HG02798 (cell line): ENCODE measurements at regions not wholly inside any gene's neighbourhood (a gene's known extent, or its start where the extent isn't known, plus 50 kb on each side); places are given as distances from the start of the nearest gene placed in this dataset.

Experiments
- ATAC-seq: cut with Tn5 transposase; IDR thresholded peaks from one replicate; pipeline ENCODE4 v1.9.1; 2021; ENCODE audit warnings: mild to moderate bottlenecking; ENCODE audit not compliant: unreplicated experiment, poor library complexity

GRCh38 chr4:180814875-180815417, 1428.3 kb upstream of the TENM3 start:
- no peak for ATAC-seq

DNA sequence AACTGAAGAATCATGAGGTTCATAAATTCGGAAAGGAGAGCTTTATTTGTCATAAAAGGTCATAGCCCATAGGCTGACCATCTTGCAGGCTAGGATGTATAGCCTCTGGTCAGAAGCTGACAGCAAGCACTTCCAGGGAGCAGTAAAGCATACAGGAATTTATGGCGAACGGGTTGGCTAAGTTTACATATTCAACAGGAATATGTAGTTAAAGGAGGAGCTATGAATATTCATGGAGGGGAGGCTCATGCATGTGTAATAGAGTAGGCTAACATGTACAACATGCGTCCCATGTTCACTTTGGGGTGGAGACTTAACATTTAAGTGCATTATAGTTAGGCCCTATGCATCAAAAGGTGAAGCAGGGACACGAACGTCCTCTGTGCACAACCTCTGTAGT, 1425.7 kb upstream of the TENM3 start:
- ATAC-seq: no peak

DNA sequence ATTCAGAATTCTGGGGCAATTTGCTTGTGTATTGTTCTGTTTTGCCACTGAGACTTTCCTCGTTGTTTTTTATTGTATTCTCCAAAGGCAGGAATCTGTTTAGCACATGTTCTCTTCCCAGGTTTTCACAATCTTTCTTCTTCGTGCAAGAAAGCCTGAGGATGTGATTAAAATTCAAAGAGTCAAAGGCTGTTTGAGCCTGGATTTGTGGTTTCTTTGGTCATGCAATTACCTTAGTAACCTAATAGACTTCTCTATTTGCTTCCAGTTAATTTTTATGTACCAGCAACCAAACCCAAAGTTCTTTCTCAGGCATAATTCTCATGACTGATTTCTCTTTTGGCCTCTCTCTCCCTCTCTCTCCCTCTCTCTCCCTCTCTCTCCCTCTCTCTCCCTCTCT, 1420.1 kb upstream of the TENM3 start:
- ATAC-seq: no peak

DNA sequence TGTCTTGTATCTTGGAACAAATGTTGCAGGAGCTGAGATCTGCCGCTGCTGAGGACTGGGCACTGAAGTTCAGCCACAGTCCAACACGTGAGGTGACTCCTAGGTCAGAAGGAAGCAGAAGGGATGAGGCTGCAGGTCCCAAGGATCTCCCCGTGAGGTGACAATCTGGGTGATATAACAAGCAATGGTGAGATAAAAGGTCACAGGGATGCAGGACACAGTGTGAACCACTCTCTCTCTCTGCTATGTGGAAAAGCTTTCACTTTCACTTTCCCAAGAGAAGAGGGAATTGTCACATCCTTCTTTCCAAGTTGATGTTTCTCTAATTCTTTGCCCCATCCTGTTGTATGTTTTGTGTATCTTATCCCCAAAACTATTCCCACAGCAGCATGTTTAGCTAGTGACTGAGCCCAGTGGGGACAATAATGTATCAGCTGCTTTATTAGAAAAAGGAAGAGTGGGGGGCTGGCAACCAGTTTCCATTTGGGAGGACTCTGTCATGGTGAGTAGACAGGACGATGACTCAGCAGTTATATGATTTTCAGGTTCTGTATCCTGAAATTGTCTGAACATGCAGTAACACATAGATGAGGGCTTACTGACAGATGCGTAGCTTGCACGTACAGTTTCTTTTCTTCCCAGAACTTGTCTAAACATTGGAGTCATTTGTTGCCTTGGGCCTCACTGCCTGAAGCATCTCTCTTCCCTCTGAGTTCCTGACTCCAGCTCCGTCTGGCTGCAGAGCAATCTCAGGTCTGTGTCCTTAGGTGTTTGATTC, 1415.8 kb upstream of the TENM3 start:
- ATAC-seq: no peak

DNA sequence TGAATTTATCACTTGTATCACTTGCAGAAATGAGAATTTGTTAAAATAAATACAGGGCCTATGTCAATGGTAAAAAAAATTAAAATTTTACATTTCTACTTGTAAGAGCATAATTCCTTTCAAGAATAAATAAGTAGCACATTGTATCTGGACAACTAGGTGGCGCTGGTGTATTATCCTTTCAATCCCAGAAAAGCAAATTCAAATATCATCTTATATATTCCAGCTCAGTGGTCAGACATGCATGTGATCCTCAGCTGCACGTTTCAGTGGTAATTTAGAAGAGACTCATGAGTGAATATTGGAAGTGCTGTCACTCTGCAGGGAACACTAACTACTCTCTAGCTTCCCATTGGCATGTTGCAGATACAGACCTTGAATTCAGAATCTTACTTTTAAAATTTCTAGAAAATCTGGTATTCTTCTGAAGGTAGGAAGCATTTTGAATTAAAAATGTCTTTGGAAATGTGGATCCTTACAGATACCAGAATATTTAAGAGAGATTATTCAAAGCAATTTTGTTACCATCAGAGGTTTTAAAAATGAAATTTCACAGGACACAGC, 1414.7 kb upstream of the TENM3 start:
- ATAC-seq: no peak

GRCh38 chr4:180832073-180832472, 1411.1 kb upstream of the TENM3 start:
- ATAC-seq: no peak

- ATAC-seq: peak; percentile 38
Measured at GRCh38 chr4:180840142-180840541, 1403.1 kb upstream of the TENM3 start.

DNA sequence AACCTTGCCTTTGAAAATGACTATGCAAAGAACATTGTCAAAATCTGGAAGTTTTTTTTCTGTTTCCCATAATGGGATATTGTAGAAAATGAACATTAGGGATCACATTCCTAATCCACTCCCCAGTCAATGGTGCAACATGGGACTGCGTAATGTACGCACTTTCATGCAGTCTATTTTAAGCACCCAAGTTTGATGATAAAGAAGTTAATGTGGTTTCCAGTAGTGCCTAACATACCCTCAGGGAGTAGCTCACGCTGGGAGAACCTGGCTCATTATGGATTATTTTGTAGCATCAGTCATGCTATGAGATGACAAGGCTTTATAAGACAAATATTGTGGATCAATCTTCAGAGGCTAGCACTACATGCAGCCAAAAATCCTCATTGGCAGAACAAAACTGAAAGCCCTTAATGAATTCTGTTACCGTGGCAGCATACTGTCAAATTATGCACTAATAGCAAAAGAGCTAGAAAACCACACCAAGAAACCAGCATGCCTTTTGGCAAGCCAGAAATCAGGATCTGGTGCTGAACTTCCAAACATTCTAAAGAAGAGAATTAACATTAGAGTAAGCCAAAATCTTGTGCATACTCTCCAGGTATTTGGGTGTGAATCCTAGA, 1392.8 kb upstream of the TENM3 start:
- ATAC-seq: no peak

GRCh38 chr4:180852738-180853137, 1390.5 kb upstream of the TENM3 start:
- ATAC-seq: no peak

GRCh38 chr4:180855184-180855583, 1388.0 kb upstream of the TENM3 start:
- no peak for ATAC-seq

GRCh38 chr4:180860089-180860720, 1383.0 kb upstream of the TENM3 start:
- ATAC-seq: no peak

- no peak for ATAC-seq
Measured at GRCh38 chr4:180861651-180862050, 1381.6 kb upstream of the TENM3 start.

GRCh38 chr4:180866933-180867643, 1376.1 kb upstream of the TENM3 start:
- ATAC-seq: no peak

DNA sequence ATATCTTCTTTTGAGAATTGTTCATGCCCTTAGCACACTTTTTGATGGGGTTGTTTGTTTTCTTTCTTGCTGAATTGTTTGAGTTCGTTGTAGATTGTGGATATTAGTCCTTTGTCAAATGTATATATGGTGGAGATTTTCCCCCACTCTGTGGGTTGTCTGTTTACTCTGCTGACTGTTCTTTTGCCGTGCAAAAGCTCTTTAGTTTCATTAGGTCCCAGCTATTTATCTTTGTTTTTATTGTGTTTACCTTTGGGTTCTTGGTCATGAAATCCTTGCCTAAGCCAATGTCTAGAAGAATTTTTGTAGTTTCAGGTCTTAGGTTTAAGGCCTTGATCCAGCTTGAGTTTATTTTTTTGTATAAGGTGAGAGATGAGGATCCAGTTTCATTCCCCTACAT, 1372.6 kb upstream of the TENM3 start:
- no peak for ATAC-seq

DNA sequence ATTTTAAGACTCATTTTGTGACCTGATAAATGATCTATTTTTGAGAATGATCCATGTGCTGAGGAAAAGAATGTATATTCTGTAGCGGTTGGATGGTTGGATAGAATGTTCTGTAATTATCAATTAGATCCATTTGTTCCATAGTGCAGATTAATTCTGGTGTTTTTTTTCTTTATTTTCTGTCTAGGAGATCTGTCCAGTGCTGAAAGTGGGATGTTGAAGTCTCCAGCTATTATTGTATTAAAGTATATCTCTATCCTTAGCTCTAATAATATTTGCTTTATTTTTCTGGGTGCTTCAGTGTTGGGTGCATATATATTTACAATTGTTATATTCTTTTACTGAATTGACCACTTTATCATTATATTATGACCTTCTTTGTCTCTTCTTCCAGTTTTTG, 1344.9 kb upstream of the TENM3 start:
- no peak for ATAC-seq

DNA sequence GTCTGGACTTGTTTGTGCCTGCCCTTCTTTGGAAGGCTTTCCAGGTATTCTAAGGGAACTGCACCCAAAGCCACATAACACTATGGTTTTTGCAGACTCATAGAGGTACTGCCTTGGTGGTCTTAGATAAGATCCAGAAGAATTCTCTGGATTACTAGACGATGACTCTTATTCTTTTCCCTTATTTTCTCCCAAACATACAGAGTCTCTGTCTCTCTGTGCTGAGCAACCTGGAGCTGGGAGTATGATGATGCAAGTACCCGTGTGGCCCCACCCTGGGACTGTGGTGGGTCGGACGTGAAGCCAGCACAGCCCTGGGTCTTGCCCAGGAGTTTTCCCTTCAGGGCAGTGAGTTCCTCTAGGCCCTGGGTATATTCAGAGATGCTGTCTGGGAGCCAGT, 1342.4 kb upstream of the TENM3 start:
- ATAC-seq: no peak

DNA sequence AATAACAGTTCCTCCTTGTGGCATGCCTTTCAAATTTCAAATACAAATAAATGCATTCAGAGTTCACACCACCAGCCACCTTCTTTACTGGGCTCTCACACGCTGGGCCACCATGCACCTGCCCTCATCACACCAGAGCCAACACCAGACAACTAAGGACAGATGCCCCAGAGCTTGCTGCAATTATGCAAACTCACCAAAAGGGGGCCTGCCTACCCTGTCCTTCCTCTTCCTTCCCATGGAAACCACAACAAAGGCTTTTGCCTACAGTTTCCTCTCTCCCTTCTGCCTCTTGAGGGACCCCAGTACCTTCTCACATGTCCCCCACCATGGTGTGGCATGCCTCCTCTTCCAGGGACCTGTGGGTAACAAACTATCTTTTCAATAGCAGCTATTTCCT, 1333.9 kb upstream of the TENM3 start:
- no peak for ATAC-seq

- ATAC-seq: no peak
Measured at GRCh38 chr4:180913750-180914149, 1329.5 kb upstream of the TENM3 start.

DNA sequence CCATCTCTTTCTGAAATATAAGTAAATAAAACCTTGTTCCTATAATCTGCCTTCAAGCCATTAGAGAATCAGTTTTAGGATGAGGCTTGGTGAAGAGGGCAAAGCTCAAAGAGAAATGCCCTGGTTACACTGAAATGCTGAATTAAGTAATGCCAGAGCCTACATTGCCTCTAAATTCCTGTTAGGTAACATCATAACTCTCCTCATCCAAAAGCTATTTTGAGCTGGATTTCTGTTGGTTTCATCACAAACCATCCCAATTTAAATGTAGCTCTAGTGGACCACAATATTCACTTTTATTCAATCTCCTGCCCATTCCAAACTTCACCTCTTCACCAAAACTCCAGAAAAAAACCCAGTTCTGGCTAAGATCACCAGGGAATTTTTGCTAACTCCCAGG, 1319.7 kb upstream of the TENM3 start:
- no peak for ATAC-seq

DNA sequence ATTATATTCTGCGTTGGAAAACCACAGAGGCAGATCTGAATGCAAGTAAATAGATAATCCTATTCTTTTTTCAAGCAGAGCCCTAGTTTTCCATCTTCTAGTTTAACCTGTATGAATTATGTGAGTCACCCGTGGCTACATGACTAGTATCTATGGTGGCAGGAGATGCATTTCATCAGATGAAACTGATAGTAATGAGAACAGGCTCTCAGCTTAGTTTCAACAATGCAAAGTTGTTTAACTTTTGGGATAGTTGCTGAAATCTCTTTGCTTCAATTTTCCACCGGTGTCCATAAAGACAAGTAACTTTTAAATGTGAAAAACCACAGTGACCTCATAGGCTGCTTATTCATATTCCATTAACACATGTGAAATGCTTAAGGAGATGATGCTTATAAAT, 1317.4 kb upstream of the TENM3 start:
- ATAC-seq: no peak
